Bronchial epithelial cell (primary cell): ENCODE measurements at regions not wholly inside any gene's neighbourhood (a gene's known extent, or its start where the extent isn't known, plus 50 kb on each side); places are given as distances from the start of the nearest gene placed in this dataset.

Source experiments
- DNase-seq: peaks from one replicate; pipeline ENCODE4 v3.0.0-alpha.2; 2010; ENCODE audit warnings: low read depth
- FAIRE-seq: peaks from 2 replicates; lab custom pipeline; 2011; peaks lifted over from hg19 to GRCh38; lab: Jason Lieb, UNC
- H3K27me3 ChIP-seq: 2 replicates; pipeline ENCODE4 v1.5.1; 2011; ENCODE audit warnings: low read length; ENCODE audit not compliant: control insufficient read depth, insufficient read depth
- H3K36me3 ChIP-seq: 2 replicates; pipeline ENCODE4 v1.5.1; 2011; ENCODE audit warnings: low read length; ENCODE audit not compliant: control insufficient read depth, insufficient read depth
- H3K4me3 ChIP-seq: 2 replicates; pipeline ENCODE4 v1.5.1; 2011; ENCODE audit warnings: mild to moderate bottlenecking, low read depth, low read length, control low read depth
- TF ChIP-seq, protein P1 (sequence below): IDR thresholded peaks from 2 replicates; pipeline ENCODE4 v1.5.1; 2011; ENCODE audit warnings: mild to moderate bottlenecking, moderate library complexity, low read length, control low read depth, inconsistent platforms; ENCODE audit not compliant: insufficient read depth, severe bottlenecking

DNA sequence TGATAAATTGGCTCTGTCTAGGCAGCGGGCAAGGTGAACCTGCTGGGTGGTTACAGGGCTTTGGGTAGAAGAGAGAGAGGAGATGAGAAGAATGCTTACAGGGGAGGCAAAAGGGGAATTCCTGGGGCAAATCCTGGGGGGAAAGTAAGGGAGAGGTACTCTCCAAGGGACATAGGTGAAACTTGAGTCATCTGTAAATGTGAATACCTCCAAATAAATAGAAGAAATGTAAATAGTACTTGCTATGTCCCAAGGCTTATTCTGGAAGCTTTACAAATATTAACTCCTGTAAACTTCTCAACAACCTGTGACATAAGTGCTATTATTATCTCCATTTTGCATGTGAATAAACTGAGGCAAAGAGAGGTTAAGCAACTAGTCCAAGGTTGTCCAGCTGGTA is 57.7 kb upstream of the CDK13 start:
- TF ChIP-seq, protein P1, sequence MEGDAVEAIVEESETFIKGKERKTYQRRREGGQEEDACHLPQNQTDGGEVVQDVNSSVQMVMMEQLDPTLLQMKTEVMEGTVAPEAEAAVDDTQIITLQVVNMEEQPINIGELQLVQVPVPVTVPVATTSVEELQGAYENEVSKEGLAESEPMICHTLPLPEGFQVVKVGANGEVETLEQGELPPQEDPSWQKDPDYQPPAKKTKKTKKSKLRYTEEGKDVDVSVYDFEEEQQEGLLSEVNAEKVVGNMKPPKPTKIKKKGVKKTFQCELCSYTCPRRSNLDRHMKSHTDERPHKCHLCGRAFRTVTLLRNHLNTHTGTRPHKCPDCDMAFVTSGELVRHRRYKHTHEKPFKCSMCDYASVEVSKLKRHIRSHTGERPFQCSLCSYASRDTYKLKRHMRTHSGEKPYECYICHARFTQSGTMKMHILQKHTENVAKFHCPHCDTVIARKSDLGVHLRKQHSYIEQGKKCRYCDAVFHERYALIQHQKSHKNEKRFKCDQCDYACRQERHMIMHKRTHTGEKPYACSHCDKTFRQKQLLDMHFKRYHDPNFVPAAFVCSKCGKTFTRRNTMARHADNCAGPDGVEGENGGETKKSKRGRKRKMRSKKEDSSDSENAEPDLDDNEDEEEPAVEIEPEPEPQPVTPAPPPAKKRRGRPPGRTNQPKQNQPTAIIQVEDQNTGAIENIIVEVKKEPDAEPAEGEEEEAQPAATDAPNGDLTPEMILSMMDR: no peak
- DNase-seq: peak; percentile 6
- Histone ChIP-seq H3K27me3 (no peaks in the 10 kb centered on the region), H3K36me3 (no peaks in the 10 kb centered on the region), H3K4me3 (no peak overlapping the region)
- no peak for FAIRE-seq

DNA sequence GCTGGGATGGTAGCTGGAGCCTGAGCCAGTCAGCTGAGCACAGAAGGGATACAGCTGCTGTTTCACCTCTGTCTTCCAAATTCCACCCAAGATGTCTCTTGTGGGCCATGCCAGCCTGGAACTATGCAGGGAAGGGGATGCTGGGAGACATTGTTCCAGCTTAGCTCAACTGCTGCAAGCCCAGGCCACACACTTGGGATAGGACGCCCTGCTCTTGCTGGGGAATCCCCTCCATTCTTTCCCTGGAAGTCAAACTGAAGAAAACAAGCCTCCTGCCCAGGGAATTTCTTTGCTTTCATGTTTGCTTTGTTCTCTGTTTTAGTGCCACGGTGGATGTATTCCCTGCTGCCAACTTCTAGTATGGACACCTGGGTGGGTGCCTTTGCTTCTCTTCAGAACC is 55.2 kb upstream of the CDK13 start:
- H3K36me3 ChIP-seq: no peaks in the 10 kb centered on the region
- no peak overlapping the region for H3K4me3 ChIP-seq
- H3K27me3 ChIP-seq: no peaks in the 10 kb centered on the region
- FAIRE-seq: no peak
- DNase-seq: peak; percentile 29
- TF ChIP-seq, protein P1: no peak

DNA sequence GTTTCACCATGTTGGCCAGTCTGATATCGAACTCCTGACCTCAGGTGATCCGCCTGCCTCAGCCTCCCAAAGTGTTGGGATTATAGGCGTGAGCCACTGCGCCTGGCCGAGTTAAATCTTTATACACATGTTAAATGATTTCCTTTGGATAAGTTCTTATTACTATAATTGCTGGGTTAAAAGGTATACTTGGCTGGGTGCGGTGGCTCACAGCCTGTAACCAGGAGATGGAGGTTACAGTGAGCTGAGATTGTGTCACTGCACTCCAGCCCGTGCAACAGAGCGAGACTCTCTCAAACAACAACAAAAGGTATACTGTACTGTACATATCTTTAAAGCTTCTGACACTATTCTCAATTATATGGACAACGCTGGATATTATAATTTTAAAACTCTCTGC is 53.2 kb upstream of the CDK13 start:
- H3K4me3 ChIP-seq: no peak overlapping the region
- TF ChIP-seq, protein P1: no peak
- DNase-seq (no peak), FAIRE-seq (no peak)
- H3K36me3 ChIP-seq: no peaks in the 10 kb centered on the region
- peaks cover 2% of the 10 kb centered on the region for H3K27me3 ChIP-seq

DNA sequence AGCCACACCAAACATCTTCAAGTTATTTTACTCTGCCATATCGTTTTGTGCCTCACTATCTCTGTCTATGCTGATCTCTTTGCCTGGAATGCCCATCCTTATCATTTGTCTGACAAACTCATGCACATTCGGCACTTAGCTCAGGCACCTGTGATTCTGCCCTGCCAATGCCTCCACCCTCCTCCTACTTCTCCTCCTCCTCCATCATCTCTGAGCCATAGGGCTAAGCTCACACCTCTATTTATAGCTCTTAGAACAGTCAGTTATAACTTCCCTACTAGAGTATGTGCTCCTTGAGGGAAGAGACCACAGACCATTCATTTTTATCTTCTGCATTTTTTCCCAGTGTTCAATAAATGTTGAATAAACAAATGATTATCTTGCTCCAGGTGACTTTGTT is 51.2 kb upstream of the CDK13 start:
- FAIRE-seq: no peak

More for the DNA sequence above, 51.2 kb upstream of the CDK13 start:
- Histone ChIP-seq H3K4me3 (no peak overlapping the region), H3K27me3 (peaks cover 2% of the 10 kb centered on the region), H3K36me3 (no peaks in the 10 kb centered on the region)
- TF ChIP-seq, protein P1: no peak
- DNase-seq: no peak
